HEK293 (cell line): ENCODE measurements at regions not wholly inside any gene's neighbourhood (a gene's known extent, or its start where the extent isn't known, plus 50 kb on each side); places are given as distances from the start of the nearest gene placed in this dataset.

Experiments
- CTCF ChIA-PET: fragments of 350-600 bp; formaldehyde crosslinking; extraction: SDS; loops from one replicate; lab custom pipeline; 2021; ENCODE audit warnings: antibody characterized with exemption; lab: Yijun Ruan, JAX
- POLR2A ChIA-PET: fragments of 300-600 bp; formaldehyde crosslinking; extraction: SDS; loops from one replicate; lab custom pipeline; 2020; ENCODE audit warnings: antibody characterized with exemption, inconsistent platforms; lab: Yijun Ruan, JAX
- H3K27ac ChIP-seq: fragments of 200-500 bp; sonication (Bioruptor generic); 2 replicates; pipeline ENCODE4 v1.5.1; 2014; ENCODE audit warnings: low read depth, low read length, control low read depth, inconsistent platforms; ENCODE audit errors: extremely low read depth
- H3K36me3 ChIP-seq, 2 experiments: fragments of 200-500 bp in 1 of 2; sonication (Bioruptor generic) in 1 of 2; 1 replicate in 1 of 2; 2 replicates in 1 of 2; pipeline ENCODE4 v1.5.1; 2014 to 2017; ENCODE audit warnings: inconsistent platforms in 2 of 2, low read length in 2 of 2; ENCODE audit not compliant: control insufficient read depth in 2 of 2, insufficient read depth in 1 of 2
- H3K4me1 ChIP-seq: fragments of 200-500 bp; sonication (Bioruptor generic); 2 replicates; pipeline ENCODE4 v1.5.1; 2014; ENCODE audit warnings: mild to moderate bottlenecking, low read length, inconsistent platforms; ENCODE audit not compliant: control insufficient read depth, insufficient read depth
- H3K4me3 ChIP-seq: 2 replicates; pipeline ENCODE4 v1.5.1; 2011; ENCODE audit warnings: low read depth, mild to moderate bottlenecking, control low read depth, low read length, moderate library complexity
- H3K9me3 ChIP-seq: fragments of 200-500 bp; sonication (Bioruptor generic); 2 replicates; pipeline ENCODE4 v1.5.1; 2014; ENCODE audit warnings: low read depth, low read length, inconsistent platforms; ENCODE audit not compliant: control insufficient read depth, insufficient read depth
- BCL6B ChIP-seq: fragments of 450-650 bp; formaldehyde crosslinking; IDR thresholded peaks from 2 replicates; pipeline ENCODE4 v1.5.1; 2017; ENCODE audit warnings: missing biosample characterization, missing genetic modification characterization
- CTCF ChIP-seq: fragments of 450-650 bp; formaldehyde crosslinking; IDR thresholded peaks from 2 replicates; pipeline ENCODE4 v1.5.1; 2016; ENCODE audit warnings: missing biosample characterization, missing genetic modification characterization
- GLI2 ChIP-seq: fragments of 450-650 bp; formaldehyde crosslinking; IDR thresholded peaks from 2 replicates; pipeline ENCODE4; 2017; ENCODE audit warnings: missing biosample characterization, missing genetic modification characterization, low read depth, borderline replicate concordance
- RBAK ChIP-seq: fragments of 450-650 bp; formaldehyde crosslinking; IDR thresholded peaks from 2 replicates; pipeline ENCODE4 v1.5.1; 2016; ENCODE audit warnings: missing biosample characterization, missing genetic modification characterization
- ZBTB17 ChIP-seq: fragments of 450-650 bp; formaldehyde crosslinking; IDR thresholded peaks from 2 replicates; pipeline ENCODE4 v1.5.1; 2016; ENCODE audit warnings: missing biosample characterization, missing genetic modification characterization
- ZFHX2 ChIP-seq: fragments of 450-650 bp; formaldehyde crosslinking; conservative IDR thresholded peaks from 2 replicates; pipeline ENCODE4 v1.5.1; 2016; ENCODE audit warnings: missing biosample characterization, missing genetic modification characterization
- ZNF140 ChIP-seq: fragments of 450-650 bp; formaldehyde crosslinking; IDR thresholded peaks from 2 replicates; pipeline ENCODE4 v1.5.1; 2016; ENCODE audit warnings: missing biosample characterization, missing genetic modification characterization
- ZNF16 ChIP-seq: fragments of 450-650 bp; formaldehyde crosslinking; IDR thresholded peaks from 2 replicates; pipeline ENCODE4 v1.5.1; 2016; ENCODE audit warnings: low read depth, missing biosample characterization, missing genetic modification characterization
- ZNF19 ChIP-seq: fragments of 450-650 bp; formaldehyde crosslinking; IDR thresholded peaks from 2 replicates; pipeline ENCODE4; 2016; ENCODE audit warnings: missing biosample characterization, missing genetic modification characterization, low read depth
- ZNF221 ChIP-seq: fragments of 450-650 bp; formaldehyde crosslinking; IDR thresholded peaks from 2 replicates; pipeline ENCODE4 v1.5.1; 2017; ENCODE audit warnings: missing biosample characterization, missing genetic modification characterization, borderline replicate concordance
- ZNF248 ChIP-seq: fragments of 450-650 bp; formaldehyde crosslinking; IDR thresholded peaks from 2 replicates; pipeline ENCODE4 v1.5.1; 2017; ENCODE audit warnings: missing biosample characterization, missing genetic modification characterization
- ZNF311 ChIP-seq: fragments of 450-650 bp; formaldehyde crosslinking; IDR thresholded peaks from 2 replicates; pipeline ENCODE4 v1.5.1; 2017; ENCODE audit warnings: missing biosample characterization, missing genetic modification characterization, borderline replicate concordance
- ZNF362 ChIP-seq: fragments of 450-650 bp; formaldehyde crosslinking; IDR thresholded peaks from 2 replicates; pipeline ENCODE4 v1.5.1; 2016; ENCODE audit warnings: missing biosample characterization, missing genetic modification characterization
- ZNF366 ChIP-seq: fragments of 450-650 bp; formaldehyde crosslinking; conservative IDR thresholded peaks from 2 replicates; pipeline ENCODE4 v1.5.1; 2016; ENCODE audit warnings: missing biosample characterization, missing genetic modification characterization
- ZNF404 ChIP-seq: fragments of 450-650 bp; formaldehyde crosslinking; IDR thresholded peaks from 2 replicates; pipeline ENCODE4 v1.5.1; 2017; ENCODE audit warnings: missing biosample characterization, missing genetic modification characterization
- ZNF48 ChIP-seq: fragments of 450-650 bp; formaldehyde crosslinking; IDR thresholded peaks from 2 replicates; pipeline ENCODE4 v1.5.1; 2016; ENCODE audit warnings: missing biosample characterization, missing genetic modification characterization
- ZNF510 ChIP-seq: fragments of 450-650 bp; formaldehyde crosslinking; IDR thresholded peaks from 2 replicates; pipeline ENCODE4 v1.5.1; 2018; ENCODE audit warnings: mild to moderate bottlenecking, missing genetic modification characterization, missing biosample characterization; ENCODE audit not compliant: insufficient replicate concordance
- ZNF596 ChIP-seq: fragments of 450-650 bp; IDR thresholded peaks from 2 replicates; pipeline ENCODE4 v1.5.0; 2018; ENCODE audit warnings: missing biosample characterization, mild to moderate bottlenecking, missing genetic modification characterization, moderate library complexity
- ZNF629 ChIP-seq: fragments of 450-650 bp; formaldehyde crosslinking; IDR thresholded peaks from 2 replicates; pipeline ENCODE4 v1.5.1; 2017; ENCODE audit warnings: missing biosample characterization, missing genetic modification characterization
- ZNF707 ChIP-seq: fragments of 450-650 bp; formaldehyde crosslinking; IDR thresholded peaks from 2 replicates; pipeline ENCODE4 v1.5.1; 2016; ENCODE audit warnings: missing biosample characterization, missing genetic modification characterization
- ZNF76 ChIP-seq: fragments of 450-650 bp; formaldehyde crosslinking; IDR thresholded peaks from 2 replicates; pipeline ENCODE4; 2016; ENCODE audit warnings: low read depth, missing biosample characterization, missing genetic modification characterization, borderline replicate concordance
- ZNF776 ChIP-seq: fragments of 450-650 bp; formaldehyde crosslinking; IDR thresholded peaks from 2 replicates; pipeline ENCODE4 v1.5.0; 2017; ENCODE audit warnings: missing biosample characterization, missing genetic modification characterization, borderline replicate concordance
- ZSCAN5A ChIP-seq: fragments of 450-650 bp; formaldehyde crosslinking; IDR thresholded peaks from 2 replicates; pipeline ENCODE4 v1.5.1; 2016; ENCODE audit warnings: missing biosample characterization, missing genetic modification characterization

GRCh38 chr3:181899702-181900101, 188.0 kb downstream of the SOX2 start:
- POLR2A ChIA-PET, result no interaction called here
- CTCF ChIA-PET, result interaction anchor here (0.6 to 0.7 kb wide), 2 partner anchors 36 to 588 kb away, joined by 3 read pairs; no protein-coding TSS in a partner anchor
- Histone ChIP-seq H3K4me1 (no peaks in the 10 kb centered on the region), H3K4me3 (no peak overlapping the region), H3K27ac (no peak overlapping the region), H3K9me3 (no peaks in the 10 kb centered on the region), H3K36me3 (no peaks in the 10 kb centered on the region)
- TF ChIP-seq BCL6B (tag by site-specific recombination), result no peak
- no peak for TF ChIP-seq ZNF404 (tag by site-specific recombination)
- TF ChIP-seq ZNF596 (tag by site-specific recombination), result no peak
- TF ChIP-seq ZNF707 (tag by site-specific recombination), result no peak
- TF ChIP-seq ZNF248 (tag by site-specific recombination), result no peak
- TF ChIP-seq ZNF366 (tag by site-specific recombination), result no peak
- no peak for TF ChIP-seq ZFHX2
- TF ChIP-seq ZNF221, result no peak
- no peak for TF ChIP-seq ZSCAN5A (tag by site-specific recombination)
- no peak for TF ChIP-seq ZNF362 (tag by site-specific recombination)
- no peak for TF ChIP-seq ZNF76 (tag by site-specific recombination)
- no peak for TF ChIP-seq ZNF510
- no peak for TF ChIP-seq ZNF48 (tag by site-specific recombination)

- Histone ChIP-seq H3K9me3 (no peaks in the 10 kb centered on the region), H3K36me3 (no peaks in the 10 kb centered on the region), H3K27ac (no peak overlapping the region), H3K4me1 (no peaks in the 10 kb centered on the region), H3K4me3 (no peak overlapping the region)
- ChIA-PET POLR2A (no interaction called here), CTCF (no interaction called here)
- no peak for TF ChIP-seq ZNF311 (tag by site-specific recombination)
- no peak for TF ChIP-seq ZNF19 (tag by site-specific recombination)
- TF ChIP-seq ZNF776 (tag by site-specific recombination), result no peak
- no peak for TF ChIP-seq CTCF (tag by site-specific recombination)
- no peak for TF ChIP-seq RBAK
- no peak for TF ChIP-seq ZNF140 (tag by site-specific recombination)
- no peak for TF ChIP-seq ZNF16 (tag by site-specific recombination)
- TF ChIP-seq GLI2 (tag by site-specific recombination), result no peak
- no peak for TF ChIP-seq ZNF629 (tag by site-specific recombination)
- TF ChIP-seq ZBTB17, result no peak
Measured at GRCh38 chr3:181901626-181902025, 189.9 kb downstream of the SOX2 start.
